GM04504 (cell line): ENCODE measurements at regions not wholly inside any gene's neighbourhood (a gene's known extent, or its start where the extent isn't known, plus 50 kb on each side); places are given as distances from the start of the nearest gene placed in this dataset.

Source experiments
- DNase-seq: peaks from one replicate; pipeline ENCODE4 v3.0.0-alpha.2; 2012; ENCODE audit warnings: low read depth

DNA sequence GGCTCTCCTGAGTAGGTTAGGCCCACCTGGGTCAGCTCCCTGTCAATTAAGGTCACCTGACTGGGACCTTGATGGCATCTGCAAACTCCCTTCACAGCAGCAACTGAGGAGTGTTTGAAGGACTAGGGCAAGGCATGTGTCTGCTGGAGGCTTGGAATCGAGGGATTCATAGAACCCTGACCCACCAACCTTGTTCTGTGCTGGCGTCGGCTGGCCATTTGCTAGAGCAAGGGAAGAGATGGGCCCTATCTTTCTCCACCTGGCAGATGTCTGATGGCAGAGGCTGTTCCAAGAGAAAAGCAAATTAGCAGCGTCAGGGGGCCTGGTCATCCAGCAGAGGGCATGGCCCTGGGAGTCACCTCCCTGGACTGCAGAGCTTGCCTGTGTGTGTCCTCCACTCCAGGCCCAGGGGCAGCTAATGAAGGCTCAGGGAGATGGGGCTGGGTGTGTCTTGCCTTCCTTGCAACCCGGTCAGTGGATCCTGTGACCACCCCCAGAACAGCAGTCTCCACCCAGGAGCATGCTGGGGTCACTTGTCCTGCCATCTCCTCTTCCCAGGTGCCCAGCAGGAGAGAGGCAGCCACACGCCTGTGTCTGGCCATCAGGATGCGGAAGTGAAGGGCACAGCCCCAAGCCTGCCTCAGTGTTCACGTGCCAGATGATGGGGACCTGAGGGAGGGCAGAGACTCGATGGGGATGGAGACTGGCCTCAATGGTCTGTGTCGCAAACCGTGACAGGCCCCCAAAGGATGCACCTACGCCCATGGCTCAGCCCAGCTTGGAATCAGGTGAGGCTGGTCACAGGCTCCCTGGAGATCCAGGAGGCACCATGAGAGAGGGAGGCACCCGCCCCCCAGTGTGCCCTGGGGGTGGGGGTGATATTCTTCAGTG is 53.9 kb downstream of the BARX1 start:
- DNase-seq = no peak

DNA sequence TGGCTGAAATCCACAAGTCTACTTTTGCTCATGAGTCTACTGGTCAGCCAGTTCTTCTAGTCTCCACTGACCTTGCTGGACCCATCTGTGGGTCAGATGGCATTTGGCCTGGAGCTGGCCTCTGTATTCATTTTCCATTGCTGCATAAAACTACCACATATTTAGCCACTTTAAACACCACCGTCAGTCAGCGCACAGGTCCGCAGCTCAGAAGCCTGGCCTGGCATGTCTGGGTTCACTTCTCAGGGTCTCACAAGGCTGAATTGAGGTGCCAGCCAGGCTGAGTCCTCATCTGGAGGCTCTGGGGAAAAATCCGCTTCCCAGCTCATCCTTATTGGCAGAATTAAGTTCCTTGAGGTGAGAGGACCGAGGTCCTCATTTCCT is 54.7 kb downstream of the BARX1 start:
- no peak for DNase-seq

DNA sequence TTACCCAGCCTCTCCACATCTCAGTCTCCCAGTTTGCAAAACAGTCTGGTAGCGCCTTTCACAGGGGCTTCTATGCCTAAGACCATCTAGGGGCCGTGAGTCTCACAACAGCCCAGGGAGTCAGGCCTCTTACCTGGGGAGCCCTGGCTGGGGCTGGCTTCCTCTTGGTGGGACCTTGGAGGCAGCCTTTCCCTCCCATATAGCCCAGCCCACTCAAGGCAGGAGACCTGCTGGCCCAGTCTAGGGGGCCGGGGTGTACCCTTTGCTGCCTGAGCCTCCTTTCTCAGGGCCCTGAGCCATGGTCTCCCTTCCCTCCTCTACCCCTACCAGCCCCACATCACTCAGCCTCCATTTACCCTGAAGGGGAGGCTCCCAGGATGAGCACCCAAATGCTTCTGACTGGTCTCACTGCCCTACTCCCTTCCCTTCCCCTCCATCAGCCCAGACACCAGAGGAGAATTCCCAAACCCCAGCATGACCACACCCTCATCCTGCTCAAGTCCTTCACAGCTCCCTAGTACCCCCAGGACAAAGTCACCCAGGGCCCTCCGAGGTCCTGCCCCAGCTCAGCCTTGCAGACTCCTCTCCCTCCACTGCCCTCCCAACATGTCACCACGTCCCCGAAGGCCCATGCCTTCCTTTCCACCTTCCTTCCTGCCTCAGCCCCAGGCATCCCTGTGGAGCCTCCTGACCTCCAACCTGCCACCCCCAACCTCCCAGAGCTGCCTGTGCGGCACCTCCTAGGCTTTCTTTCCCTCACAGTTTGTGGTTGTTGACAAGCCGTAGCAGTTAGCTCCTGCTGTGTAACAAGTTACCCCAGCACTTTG is 55.3 kb downstream of the BARX1 start:
- no peak for DNase-seq

DNA sequence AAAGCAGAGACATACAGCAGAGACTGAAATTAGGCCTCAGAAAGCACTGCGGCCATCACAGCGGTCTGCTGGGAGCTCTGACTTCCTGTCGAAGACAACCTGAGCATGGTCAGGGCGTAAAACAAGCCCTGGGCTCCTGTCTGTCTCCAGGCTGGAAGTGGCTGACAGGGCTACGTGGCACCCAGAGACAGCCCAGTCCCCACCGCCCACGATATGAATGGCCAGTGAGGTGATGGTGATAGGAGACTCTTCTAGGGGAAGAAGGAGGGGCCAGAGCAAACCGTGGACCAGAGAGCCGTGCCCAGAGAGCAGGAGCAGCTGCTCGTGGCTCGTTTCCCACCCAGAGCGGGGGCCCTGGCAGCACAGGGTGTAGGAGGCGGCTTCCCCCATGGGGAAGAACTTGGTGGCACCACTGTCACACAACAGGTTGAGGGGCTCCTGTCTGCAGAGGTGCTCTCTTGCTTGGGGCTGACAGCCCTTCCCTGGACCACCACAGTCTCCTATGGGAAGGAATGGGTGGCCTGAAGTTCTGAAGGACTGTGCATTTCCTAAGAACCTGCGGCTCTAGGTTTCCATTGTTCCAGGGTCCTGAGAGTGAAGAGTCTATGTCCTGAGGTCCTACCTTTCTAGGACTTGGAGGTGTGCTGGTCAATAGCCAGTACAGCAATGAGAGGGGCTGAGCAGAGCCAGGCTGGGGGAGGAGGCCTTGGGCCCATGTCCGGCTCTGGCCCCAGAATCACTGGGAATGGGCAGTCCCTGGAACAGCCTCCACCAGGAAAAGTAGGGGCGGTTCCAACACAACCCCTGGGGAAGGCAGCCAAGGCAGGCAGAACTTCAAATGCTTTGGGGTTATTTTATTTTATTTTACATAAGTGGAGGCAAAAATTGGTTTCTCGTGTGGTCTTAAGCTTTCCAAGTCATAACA is 56.4 kb downstream of the BARX1 start:
- no peak for DNase-seq

DNA sequence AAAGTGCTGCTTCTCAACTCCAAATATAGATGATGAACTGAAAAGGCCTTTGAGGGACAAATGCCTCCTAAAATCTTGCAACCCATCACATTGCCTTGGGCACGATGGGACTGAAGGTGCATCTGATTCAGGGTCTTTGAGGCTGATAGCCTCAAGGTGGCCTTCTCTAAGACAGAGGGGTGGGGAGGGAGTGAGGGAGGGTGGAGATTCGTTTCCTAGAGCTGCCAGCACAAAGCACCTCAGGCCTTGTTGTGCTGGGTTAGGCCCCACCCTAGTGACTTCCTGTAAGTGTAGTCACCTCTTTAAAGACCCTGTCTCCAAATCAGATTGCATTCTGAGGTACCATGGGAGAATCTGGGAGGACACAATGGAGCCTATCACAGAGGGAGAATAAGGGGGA is 57.1 kb downstream of the BARX1 start:
- DNase-seq = no peak

DNA sequence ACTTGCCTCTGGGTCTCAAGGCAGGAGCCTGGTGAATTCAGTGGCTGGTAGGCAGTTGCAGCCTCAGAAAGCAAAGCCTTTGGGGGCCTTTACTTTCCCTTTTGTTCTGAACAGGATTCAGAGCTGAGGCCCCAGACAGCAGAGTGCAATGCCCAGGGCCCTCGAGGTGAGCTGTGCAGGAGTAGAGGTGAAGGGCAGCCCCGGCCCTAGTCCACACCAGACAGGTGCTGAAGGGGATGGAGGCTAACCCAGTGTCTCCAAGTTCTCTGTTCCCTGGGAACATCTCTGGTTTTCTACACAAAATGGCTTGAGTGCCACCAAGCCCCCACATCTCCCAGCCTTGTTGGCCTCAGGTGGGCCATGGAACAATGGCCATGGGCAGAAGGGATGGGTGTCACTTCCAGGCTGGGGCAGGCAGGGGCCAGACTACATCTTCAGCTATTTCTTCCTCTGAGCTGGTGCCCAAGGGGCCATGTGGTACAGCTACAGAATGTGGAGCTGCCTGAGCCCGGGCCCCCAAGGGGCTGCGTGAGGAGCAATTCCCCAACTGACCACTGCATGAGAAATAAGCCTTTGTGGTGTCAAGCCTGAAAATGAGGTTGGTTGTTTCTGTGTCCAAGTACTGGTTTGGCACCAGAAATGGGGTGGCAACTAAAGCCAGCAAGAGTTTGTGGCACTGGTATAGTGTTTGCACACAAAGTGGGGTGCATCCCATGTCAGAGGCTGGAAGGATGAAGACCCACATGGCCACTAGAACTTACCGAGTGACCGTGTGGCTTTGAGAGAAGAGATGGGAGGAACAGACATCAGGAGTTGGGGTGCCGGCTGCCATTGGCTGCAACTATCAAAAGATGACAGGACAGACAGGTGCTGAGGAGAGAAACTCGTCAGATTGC is 57.8 kb downstream of the BARX1 start:
- no peak for DNase-seq

DNA sequence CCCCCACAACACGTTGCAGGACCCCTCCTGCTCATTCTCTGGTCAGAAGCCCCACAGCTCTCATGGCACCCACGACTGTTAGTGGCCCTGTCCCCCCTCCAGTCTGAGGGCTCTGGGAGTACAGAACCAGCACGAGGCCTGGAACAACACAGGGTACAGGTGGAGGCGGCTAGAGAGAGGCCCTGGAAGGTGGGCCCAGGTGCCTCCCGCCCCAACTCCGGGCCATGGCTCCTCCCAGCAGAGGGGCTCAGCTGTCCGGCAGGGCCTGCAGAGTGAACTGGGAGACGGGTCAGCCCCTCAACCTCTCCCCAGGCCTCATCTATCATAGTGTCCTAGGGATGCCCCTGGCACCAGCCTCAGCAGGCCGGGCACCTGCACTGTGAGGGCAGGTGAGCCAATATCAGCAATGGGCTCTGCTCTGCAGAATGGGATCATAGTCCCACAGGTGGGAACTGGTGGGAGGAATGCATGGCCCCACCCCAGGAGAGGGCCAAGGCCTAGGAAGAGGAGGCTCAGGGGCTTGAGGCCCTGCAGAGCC is 58.6 kb downstream of the BARX1 start:
- no peak for DNase-seq

DNA sequence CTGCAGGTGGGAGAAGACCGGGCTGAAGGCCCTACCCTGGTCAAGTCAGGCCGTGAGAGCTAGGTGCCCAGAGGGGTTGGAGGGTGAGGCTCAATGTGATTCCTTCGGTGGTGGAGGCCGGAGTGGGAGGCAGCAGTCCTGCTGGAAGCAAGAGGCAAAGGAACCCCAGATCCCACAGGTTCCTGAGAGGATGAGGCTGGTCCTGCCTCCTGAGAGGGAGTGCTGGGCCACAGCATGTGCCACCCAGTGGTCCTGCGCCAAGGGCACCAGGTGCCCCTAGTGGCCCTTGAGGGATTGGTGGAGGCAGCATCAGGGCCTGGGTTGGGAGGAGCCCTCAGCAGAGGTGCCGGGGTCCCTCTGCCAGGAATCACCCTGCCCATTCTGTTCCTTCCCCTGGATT is 59.1 kb downstream of the BARX1 start:
- DNase-seq = no peak

DNA sequence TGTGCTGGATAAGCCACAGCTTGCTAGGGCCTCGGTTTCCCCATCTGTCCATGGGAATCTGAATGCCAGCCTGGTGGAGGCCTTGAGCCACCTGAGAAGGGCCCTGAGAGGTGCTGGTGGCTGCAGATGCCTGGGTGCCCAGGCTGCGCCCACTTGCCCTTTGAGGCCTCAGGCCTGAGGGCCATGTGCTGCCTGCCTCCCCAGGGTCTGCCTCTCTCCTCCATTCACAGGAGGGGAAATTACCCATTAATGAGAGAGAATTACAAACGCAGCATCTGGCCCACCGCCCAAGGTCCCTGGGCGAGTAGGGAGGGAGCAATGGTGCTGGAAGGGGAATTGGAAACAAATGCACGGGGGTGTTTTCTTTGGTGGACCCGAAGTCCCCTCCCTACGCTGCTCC is 59.6 kb downstream of the BARX1 start:
- DNase-seq = no peak

DNA sequence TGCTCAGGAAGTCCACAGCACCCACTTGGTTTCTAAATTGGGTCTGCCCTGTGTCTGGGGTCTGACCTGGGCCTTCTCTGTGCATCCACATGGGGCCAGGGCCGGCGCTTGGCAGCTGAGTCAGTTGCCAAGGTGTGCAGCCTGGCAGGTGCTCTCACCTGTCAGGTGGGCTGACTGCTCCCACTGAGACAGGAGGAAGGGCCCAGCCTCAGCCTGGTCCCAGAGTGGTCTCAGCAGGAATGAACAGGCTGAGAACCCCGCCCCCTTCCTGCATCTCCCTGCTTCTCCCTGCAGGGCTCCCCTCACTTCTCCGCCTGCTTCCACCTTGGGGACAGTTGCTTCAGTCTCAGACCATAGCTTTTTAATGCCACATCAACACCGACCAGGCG is 60.5 kb downstream of the BARX1 start:
- no peak for DNase-seq

DNA sequence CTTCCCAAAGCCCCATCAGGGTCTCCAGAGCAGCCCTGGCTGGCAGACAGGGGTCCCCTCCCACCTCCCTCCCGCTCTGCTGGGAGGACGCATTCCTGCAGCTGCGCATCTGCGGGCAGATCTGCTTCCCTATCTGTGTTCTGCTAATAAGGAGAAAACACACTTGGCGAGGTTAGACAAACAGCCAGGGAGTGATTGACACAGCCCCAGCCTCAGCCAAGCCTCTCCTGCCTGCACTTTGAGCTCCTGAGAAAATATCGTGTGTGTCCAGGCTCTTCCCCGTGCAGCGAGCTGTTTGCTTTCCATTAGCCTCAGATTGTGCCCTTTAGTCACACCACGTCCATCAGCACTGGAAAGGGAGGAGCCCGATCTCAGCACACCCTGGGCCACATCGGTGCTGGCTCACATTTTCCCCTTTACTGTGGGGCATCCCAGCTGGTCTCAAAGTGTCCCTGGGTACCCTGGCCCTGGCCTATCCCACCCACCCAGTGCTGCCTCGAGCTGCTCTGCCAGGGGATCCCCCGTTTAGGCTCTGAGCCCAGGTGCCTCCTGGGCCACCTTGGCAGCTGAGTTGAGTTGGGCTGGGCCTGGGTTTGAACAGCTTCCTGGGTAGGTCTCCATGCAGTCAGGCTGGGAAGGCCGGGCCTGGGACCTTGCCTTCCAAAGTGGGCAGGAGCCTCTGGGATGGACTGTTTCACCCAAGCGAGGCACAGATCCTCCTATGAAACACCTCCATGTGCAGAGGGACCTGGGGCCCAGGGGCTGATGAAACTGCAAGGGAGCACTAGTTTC is 61.1 kb downstream of the BARX1 start:
- no peak for DNase-seq

DNA sequence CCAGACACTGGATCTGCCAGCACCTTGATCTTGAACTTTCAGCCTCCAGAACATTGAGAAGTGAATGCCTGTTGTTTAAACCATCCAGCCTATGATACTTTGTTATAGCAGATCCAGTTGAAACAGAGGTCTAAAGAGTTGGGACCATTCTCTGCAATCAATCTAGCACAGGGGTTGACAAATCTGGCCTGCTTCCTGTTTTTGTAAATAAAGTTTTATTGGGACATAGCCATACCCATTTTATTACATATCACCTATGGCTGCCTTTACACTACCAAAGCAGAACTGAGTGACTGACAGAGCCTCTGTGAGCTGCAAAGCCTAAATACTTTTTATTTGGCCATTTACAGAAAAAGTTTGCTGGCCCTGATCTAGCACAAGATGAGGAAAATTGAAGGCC is 62.0 kb downstream of the BARX1 start:
- no peak for DNase-seq

DNA sequence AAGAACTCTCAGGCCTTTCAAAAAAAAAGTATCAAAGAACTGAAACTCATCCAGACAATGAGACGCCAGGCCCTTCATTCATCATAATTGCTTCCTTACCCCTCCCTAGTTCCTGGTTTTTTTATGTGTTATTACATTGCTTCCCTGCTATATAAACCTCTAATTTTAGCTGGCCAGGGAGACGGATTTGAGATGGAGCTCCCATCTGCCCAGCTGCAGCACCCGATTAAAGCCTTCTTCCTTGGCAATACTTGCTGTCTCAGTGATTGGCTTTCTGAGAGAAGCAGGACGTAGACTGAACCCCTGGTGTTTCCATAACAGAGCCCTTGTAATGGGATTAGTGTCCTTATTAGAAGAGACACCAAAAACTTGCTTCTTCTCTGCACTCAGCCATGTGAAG is 62.4 kb downstream of the BARX1 start:
- no peak for DNase-seq

DNA sequence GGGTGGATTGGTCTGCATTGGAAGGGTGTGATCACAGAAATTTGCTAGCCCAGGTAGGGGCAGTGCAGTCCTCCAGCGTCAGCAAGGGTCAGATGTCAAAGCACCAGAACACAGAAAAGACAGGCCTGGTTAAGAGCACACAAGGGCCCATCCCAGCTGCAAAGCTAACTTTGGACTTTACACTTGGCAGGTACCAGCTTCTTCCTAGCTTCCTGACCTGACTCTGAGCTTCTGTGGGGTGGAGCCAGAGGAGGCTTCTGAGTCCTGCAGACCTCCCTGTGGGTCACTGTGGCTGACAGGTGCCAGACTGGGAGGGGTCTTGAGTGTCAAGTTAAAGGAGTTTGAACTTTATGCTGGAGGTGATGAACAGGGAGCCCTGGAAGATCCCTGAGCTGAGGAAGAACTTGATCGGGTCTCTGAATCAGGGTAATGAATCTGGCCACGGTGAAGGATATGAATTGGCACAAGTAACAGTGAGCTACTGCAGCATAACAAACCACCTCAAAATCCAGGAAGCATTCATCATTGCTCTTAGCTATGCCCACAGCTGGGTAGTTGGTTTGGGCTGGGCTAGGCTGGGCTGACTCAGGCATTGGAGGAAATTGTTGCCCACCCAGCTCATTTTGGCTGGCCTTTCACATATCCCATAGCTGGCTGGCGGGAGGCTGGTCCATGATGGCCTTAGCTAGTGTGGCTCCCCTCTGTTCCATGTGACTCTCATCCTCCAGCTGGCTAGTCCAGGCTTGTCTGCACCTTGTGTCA is 63.4 kb downstream of the BARX1 start:
- no peak for DNase-seq

DNA sequence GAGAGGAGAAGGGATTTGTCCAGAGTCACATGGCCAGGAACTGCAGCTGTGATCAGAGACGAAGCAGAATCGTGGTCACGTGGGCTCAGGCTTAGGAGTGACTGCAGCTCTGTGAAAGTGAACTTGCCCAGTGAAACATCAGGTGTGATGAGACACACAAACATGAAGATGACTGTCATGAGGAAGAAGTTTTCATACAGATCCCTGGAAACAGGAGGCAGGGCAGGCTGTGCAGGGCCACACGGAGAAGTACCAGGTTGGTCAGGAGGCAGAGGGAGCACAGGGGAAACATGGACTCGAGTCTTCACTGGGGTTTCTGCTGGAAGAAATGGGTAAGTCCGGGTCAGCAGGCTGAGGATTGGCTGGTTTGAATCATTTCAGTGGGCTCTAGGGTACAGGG is 64.1 kb downstream of the BARX1 start:
- no peak for DNase-seq

DNA sequence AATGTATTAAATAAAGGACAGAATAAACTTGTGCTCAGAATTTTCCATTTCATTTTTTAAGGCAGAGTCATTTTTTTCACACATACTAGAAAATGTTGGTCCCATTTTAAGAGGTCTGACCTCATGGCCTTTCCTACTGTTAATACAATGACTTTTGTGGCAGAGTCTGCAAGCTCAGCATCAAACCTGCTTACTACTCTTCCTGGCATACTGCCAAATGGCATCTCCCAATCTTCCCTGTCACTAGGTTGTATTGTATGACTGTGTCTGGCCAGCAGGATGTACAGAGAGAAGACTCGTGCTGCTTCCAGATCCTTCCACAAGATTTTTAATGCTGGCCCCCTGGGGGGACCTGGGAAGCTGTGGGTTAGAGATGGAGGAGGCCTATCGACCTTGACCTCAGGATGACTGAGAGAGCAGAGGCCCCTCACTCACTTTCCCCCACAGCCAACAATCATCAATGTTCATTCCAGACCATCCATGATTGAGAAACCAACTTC is 64.7 kb downstream of the BARX1 start:
- DNase-seq = no peak

DNA sequence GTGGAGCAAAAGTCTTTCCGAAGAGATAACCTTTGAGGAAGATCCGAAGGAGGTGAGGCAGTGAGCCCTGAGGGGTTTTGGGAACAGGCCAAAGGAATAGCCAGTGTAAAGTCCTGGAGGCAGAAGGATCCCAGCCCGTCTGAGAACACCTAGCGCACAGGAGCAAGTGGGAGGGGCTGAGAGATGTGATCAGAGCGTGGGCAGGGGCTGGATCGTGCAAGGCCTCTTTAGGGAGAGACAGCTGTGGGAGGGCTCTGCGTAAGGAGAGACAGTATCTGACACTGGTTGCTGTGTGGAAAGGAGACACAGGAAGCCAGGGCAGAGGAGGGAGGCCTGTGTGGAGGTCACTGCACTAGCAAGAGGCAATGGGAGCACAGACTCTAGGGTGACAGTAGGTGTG is 68.2 kb downstream of the BARX1 start:
- no peak for DNase-seq

DNA sequence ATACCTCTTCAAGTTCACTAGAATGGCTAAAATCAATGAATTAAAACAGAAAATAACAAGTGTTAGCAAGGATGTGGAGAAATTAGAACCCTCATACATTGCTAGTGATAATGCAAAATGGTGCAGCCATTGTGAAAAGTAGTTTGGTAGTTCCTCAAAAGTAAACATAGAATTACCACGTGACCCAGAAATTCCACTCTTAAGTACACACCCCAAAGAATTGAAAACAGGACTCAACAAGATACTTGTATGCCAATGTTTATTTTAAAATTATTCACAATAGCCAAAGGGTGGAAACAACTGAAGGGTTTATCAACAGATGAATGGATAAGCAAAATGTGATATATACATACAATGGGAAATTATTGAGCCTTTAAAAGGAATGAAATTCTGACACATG is 70.3 kb downstream of the BARX1 start:
- no peak for DNase-seq
